HEK293 (cell line): ENCODE measurements at regions not wholly inside any gene's neighbourhood (a gene's known extent, or its start where the extent isn't known, plus 50 kb on each side); places are given as distances from the start of the nearest gene placed in this dataset.

ENCODE experiments used
- CTCF ChIA-PET: fragments of 350-600 bp; formaldehyde crosslinking; extraction: SDS; loops from one replicate; lab custom pipeline; 2021; ENCODE audit warnings: antibody characterized with exemption; lab: Yijun Ruan, JAX
- POLR2A ChIA-PET: fragments of 300-600 bp; formaldehyde crosslinking; extraction: SDS; loops from one replicate; lab custom pipeline; 2020; ENCODE audit warnings: antibody characterized with exemption, inconsistent platforms; lab: Yijun Ruan, JAX
- H3K27ac ChIP-seq: fragments of 200-500 bp; sonication (Bioruptor generic); 2 replicates; pipeline ENCODE4 v1.5.1; 2014; ENCODE audit warnings: low read depth, low read length, control low read depth, inconsistent platforms; ENCODE audit errors: extremely low read depth
- H3K36me3 ChIP-seq, 2 experiments: fragments of 200-500 bp in 1 of 2; sonication (Bioruptor generic) in 1 of 2; 1 replicate in 1 of 2; 2 replicates in 1 of 2; pipeline ENCODE4 v1.5.1; 2014 to 2017; ENCODE audit warnings: inconsistent platforms in 2 of 2, low read length in 2 of 2; ENCODE audit not compliant: control insufficient read depth in 2 of 2, insufficient read depth in 1 of 2
- H3K4me1 ChIP-seq: fragments of 200-500 bp; sonication (Bioruptor generic); 2 replicates; pipeline ENCODE4 v1.5.1; 2014; ENCODE audit warnings: mild to moderate bottlenecking, low read length, inconsistent platforms; ENCODE audit not compliant: control insufficient read depth, insufficient read depth
- H3K4me3 ChIP-seq: 2 replicates; pipeline ENCODE4 v1.5.1; 2011; ENCODE audit warnings: low read depth, mild to moderate bottlenecking, control low read depth, low read length, moderate library complexity
- H3K9me3 ChIP-seq: fragments of 200-500 bp; sonication (Bioruptor generic); 2 replicates; pipeline ENCODE4 v1.5.1; 2014; ENCODE audit warnings: low read depth, low read length, inconsistent platforms; ENCODE audit not compliant: control insufficient read depth, insufficient read depth
- HOXA7 ChIP-seq: sonication (generic); formaldehyde crosslinking; IDR thresholded peaks from 2 replicates; pipeline ENCODE4 v1.8.1; 2022; ENCODE audit warnings: missing genetic modification reagents, borderline replicate concordance
- MZF1 ChIP-seq: fragments of 450-650 bp; formaldehyde crosslinking; IDR thresholded peaks from 2 replicates; pipeline ENCODE4 v1.5.1; 2017; ENCODE audit warnings: missing biosample characterization, missing genetic modification characterization, borderline replicate concordance
- SCRT1 ChIP-seq: fragments of 450-650 bp; formaldehyde crosslinking; IDR thresholded peaks from 2 replicates; pipeline ENCODE4 v1.5.1; 2016; ENCODE audit warnings: missing biosample characterization, missing genetic modification characterization, borderline replicate concordance
- SP7 ChIP-seq: fragments of 450-650 bp; formaldehyde crosslinking; IDR thresholded peaks from 2 replicates; pipeline ENCODE4 v1.5.1; 2016; ENCODE audit warnings: missing biosample characterization, missing genetic modification characterization
- TCF7L2 ChIP-seq: IDR thresholded peaks from 2 replicates; pipeline ENCODE4 v1.6.1; 2011; ENCODE audit warnings: low read depth, mild to moderate bottlenecking, inconsistent platforms, low read length, moderate library complexity, borderline replicate concordance
- YY1 ChIP-seq: fragments of 450-650 bp; formaldehyde crosslinking; IDR thresholded peaks from 2 replicates; pipeline ENCODE4 v1.5.1; 2018; ENCODE audit warnings: missing biosample characterization, missing genetic modification characterization
- YY2 ChIP-seq: fragments of 450-650 bp; formaldehyde crosslinking; IDR thresholded peaks from 2 replicates; pipeline ENCODE4 v1.5.1; 2016; ENCODE audit warnings: missing biosample characterization, missing genetic modification characterization
- ZBTB48 ChIP-seq: fragments of 450-650 bp; formaldehyde crosslinking; IDR thresholded peaks from 2 replicates; pipeline ENCODE4 v1.5.1; 2016; ENCODE audit warnings: missing biosample characterization, missing genetic modification characterization
- ZFP3 ChIP-seq: fragments of 450-650 bp; formaldehyde crosslinking; IDR thresholded peaks from 2 replicates; pipeline ENCODE4 v1.5.1; 2016; ENCODE audit warnings: low read depth, missing biosample characterization, missing genetic modification characterization
- ZNF157 ChIP-seq: fragments of 450-650 bp; formaldehyde crosslinking; IDR thresholded peaks from 2 replicates; pipeline ENCODE4 v1.5.1; 2016; ENCODE audit warnings: missing biosample characterization, missing genetic modification characterization
- ZNF174 ChIP-seq: fragments of 450-650 bp; formaldehyde crosslinking; IDR thresholded peaks from 2 replicates; pipeline ENCODE4 v1.5.0; 2017; ENCODE audit warnings: missing biosample characterization, mild to moderate bottlenecking, missing genetic modification characterization
- ZNF23 ChIP-seq: fragments of 450-650 bp; formaldehyde crosslinking; IDR thresholded peaks from 2 replicates; pipeline ENCODE4 v1.5.1; 2016; ENCODE audit warnings: missing biosample characterization, missing genetic modification characterization, borderline replicate concordance
- ZNF324 ChIP-seq: fragments of 450-650 bp; formaldehyde crosslinking; IDR thresholded peaks from 2 replicates; pipeline ENCODE4 v1.5.1; 2016; ENCODE audit warnings: missing biosample characterization, missing genetic modification characterization
- ZNF391 ChIP-seq: fragments of 450-650 bp; formaldehyde crosslinking; IDR thresholded peaks from 2 replicates; pipeline ENCODE4 v1.5.1; 2016; ENCODE audit warnings: low read depth, missing biosample characterization, missing genetic modification characterization, borderline replicate concordance
- ZNF501 ChIP-seq: fragments of 450-650 bp; formaldehyde crosslinking; IDR thresholded peaks from 2 replicates; pipeline ENCODE4 v1.5.1; 2016; ENCODE audit warnings: missing biosample characterization, missing genetic modification characterization
- ZNF544 ChIP-seq: fragments of 450-650 bp; formaldehyde crosslinking; IDR thresholded peaks from 2 replicates; pipeline ENCODE4 v1.5.0; 2017; ENCODE audit warnings: missing biosample characterization, missing genetic modification characterization
- ZNF571 ChIP-seq: fragments of 450-650 bp; formaldehyde crosslinking; IDR thresholded peaks from 2 replicates; pipeline ENCODE4 v1.5.0; 2017; ENCODE audit warnings: missing biosample characterization, missing genetic modification characterization
- ZNF629 ChIP-seq: fragments of 450-650 bp; formaldehyde crosslinking; IDR thresholded peaks from 2 replicates; pipeline ENCODE4 v1.5.1; 2017; ENCODE audit warnings: missing biosample characterization, missing genetic modification characterization
- ZNF660 ChIP-seq: fragments of 450-650 bp; IDR thresholded peaks from 2 replicates; pipeline ENCODE4 v1.5.1; 2018; ENCODE audit warnings: missing biosample characterization, mild to moderate bottlenecking, missing genetic modification characterization
- ZNF791 ChIP-seq: fragments of 450-650 bp; formaldehyde crosslinking; IDR thresholded peaks from 2 replicates; pipeline ENCODE4 v1.5.1; 2016; ENCODE audit warnings: missing biosample characterization, missing genetic modification characterization
- ZSCAN23 ChIP-seq: fragments of 450-650 bp; formaldehyde crosslinking; IDR thresholded peaks from 2 replicates; pipeline ENCODE4 v1.5.1; 2016; ENCODE audit warnings: missing biosample characterization, missing genetic modification characterization
- ZXDB ChIP-seq: fragments of 450-650 bp; formaldehyde crosslinking; IDR thresholded peaks from 2 replicates; pipeline ENCODE4 v1.5.1; 2016; ENCODE audit warnings: missing biosample characterization, missing genetic modification characterization
- TF ChIP-seq, protein P1 (sequence below): fragments of 450-650 bp; formaldehyde crosslinking; IDR thresholded peaks from 2 replicates; pipeline ENCODE4 v1.5.1; 2016; ENCODE audit warnings: missing biosample characterization, missing genetic modification characterization, borderline replicate concordance
- TF ChIP-seq, protein P2 (sequence below): fragments of 450-650 bp; formaldehyde crosslinking; IDR thresholded peaks from 2 replicates; pipeline ENCODE4 v1.5.1; 2016; ENCODE audit warnings: missing biosample characterization, missing genetic modification characterization, borderline replicate concordance
- TF ChIP-seq, protein P3 (sequence below): fragments of 450-650 bp; formaldehyde crosslinking; conservative IDR thresholded peaks from 2 replicates; pipeline ENCODE4 v1.5.1; 2016; ENCODE audit warnings: low read depth, missing biosample characterization, missing genetic modification characterization
- TF ChIP-seq, protein P4 (sequence below): fragments of 450-650 bp; formaldehyde crosslinking; IDR thresholded peaks from 2 replicates; pipeline ENCODE4 v1.5.1; 2016; ENCODE audit warnings: missing biosample characterization, missing genetic modification characterization
- TF ChIP-seq, protein P5 (sequence below): fragments of 450-650 bp; formaldehyde crosslinking; IDR thresholded peaks from 2 replicates; pipeline ENCODE4 v1.5.1; 2017; ENCODE audit warnings: missing biosample characterization, missing genetic modification characterization

GRCh38 chr5:85648495-85648894, 969.2 kb upstream of the COX7C start:
- H3K9me3 ChIP-seq, result no peaks in the 10 kb centered on the region
- CTCF ChIA-PET, result no interaction called here

DNA sequence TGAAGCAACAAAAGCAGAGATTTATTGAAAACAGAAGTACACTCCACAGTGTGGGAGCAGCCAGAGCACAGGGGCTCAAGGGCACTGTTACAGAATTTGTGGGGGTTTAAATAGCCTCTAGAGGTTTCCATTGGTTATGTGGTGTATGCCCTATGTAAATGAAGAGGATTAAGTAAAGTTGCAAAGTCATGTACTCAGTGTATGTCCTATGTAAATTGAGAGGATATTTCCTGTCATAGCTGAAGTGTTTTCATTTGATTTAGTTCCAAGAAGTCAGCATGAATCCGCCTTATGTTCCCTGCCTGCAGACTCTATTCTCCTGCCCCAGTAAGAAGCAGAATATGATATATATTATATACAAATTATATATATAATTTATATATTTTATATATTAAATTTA, 966.0 kb upstream of the COX7C start:
- CTCF ChIA-PET, result no interaction called here
- Histone ChIP-seq H3K27ac (no peak overlapping the region), H3K36me3 (no peaks in the 10 kb centered on the region), H3K9me3 (no peaks in the 10 kb centered on the region), H3K4me1 (no peaks in the 10 kb centered on the region), H3K4me3 (no peak overlapping the region)
- POLR2A ChIA-PET, result no interaction called here
- TF ChIP-seq ZNF660 (no peak), YY2 (tag by site-specific recombination) (no peak), ZFP3 (tag by site-specific recombination) (no peak), ZNF791 (tag by site-specific recombination) (no peak), SCRT1 (tag by site-specific recombination) (no peak), ZNF571 (tag by site-specific recombination) (no peak)
- TF ChIP-seq, protein P1, sequence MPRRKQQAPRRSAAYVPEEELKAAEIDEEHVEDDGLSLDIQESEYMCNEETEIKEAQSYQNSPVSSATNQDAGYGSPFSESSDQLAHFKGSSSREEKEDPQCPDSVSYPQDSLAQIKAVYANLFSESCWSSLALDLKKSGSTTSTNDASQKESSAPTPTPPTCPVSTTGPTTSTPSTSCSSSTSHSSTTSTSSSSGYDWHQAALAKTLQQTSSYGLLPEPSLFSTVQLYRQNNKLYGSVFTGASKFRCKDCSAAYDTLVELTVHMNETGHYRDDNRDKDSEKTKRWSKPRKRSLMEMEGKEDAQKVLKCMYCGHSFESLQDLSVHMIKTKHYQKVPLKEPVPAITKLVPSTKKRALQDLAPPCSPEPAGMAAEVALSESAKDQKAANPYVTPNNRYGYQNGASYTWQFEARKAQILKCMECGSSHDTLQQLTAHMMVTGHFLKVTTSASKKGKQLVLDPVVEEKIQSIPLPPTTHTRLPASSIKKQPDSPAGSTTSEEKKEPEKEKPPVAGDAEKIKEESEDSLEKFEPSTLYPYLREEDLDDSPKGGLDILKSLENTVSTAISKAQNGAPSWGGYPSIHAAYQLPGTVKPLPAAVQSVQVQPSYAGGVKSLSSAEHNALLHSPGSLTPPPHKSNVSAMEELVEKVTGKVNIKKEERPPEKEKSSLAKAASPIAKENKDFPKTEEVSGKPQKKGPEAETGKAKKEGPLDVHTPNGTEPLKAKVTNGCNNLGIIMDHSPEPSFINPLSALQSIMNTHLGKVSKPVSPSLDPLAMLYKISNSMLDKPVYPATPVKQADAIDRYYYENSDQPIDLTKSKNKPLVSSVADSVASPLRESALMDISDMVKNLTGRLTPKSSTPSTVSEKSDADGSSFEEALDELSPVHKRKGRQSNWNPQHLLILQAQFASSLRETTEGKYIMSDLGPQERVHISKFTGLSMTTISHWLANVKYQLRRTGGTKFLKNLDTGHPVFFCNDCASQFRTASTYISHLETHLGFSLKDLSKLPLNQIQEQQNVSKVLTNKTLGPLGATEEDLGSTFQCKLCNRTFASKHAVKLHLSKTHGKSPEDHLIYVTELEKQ (tag by site-specific recombination), result no peak
- TF ChIP-seq, protein P2, sequence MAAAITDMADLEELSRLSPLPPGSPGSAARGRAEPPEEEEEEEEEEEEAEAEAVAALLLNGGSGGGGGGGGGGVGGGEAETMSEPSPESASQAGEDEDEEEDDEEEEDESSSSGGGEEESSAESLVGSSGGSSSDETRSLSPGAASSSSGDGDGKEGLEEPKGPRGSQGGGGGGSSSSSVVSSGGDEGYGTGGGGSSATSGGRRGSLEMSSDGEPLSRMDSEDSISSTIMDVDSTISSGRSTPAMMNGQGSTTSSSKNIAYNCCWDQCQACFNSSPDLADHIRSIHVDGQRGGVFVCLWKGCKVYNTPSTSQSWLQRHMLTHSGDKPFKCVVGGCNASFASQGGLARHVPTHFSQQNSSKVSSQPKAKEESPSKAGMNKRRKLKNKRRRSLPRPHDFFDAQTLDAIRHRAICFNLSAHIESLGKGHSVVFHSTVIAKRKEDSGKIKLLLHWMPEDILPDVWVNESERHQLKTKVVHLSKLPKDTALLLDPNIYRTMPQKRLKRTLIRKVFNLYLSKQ, result no peak

More at GRCh38 chr5:85648495-85648894, 969.2 kb upstream of the COX7C start:
- Histone ChIP-seq H3K27ac (no peak overlapping the region), H3K4me3 (no peak overlapping the region), H3K36me3 (no peaks in the 10 kb centered on the region), H3K4me1 (no peaks in the 10 kb centered on the region)
- POLR2A ChIA-PET, result no interaction called here
- TF ChIP-seq YY1 (tag by site-specific recombination), result no peak
- TF ChIP-seq ZNF157 (tag by site-specific recombination), result no peak
- TF ChIP-seq, protein P3, sequence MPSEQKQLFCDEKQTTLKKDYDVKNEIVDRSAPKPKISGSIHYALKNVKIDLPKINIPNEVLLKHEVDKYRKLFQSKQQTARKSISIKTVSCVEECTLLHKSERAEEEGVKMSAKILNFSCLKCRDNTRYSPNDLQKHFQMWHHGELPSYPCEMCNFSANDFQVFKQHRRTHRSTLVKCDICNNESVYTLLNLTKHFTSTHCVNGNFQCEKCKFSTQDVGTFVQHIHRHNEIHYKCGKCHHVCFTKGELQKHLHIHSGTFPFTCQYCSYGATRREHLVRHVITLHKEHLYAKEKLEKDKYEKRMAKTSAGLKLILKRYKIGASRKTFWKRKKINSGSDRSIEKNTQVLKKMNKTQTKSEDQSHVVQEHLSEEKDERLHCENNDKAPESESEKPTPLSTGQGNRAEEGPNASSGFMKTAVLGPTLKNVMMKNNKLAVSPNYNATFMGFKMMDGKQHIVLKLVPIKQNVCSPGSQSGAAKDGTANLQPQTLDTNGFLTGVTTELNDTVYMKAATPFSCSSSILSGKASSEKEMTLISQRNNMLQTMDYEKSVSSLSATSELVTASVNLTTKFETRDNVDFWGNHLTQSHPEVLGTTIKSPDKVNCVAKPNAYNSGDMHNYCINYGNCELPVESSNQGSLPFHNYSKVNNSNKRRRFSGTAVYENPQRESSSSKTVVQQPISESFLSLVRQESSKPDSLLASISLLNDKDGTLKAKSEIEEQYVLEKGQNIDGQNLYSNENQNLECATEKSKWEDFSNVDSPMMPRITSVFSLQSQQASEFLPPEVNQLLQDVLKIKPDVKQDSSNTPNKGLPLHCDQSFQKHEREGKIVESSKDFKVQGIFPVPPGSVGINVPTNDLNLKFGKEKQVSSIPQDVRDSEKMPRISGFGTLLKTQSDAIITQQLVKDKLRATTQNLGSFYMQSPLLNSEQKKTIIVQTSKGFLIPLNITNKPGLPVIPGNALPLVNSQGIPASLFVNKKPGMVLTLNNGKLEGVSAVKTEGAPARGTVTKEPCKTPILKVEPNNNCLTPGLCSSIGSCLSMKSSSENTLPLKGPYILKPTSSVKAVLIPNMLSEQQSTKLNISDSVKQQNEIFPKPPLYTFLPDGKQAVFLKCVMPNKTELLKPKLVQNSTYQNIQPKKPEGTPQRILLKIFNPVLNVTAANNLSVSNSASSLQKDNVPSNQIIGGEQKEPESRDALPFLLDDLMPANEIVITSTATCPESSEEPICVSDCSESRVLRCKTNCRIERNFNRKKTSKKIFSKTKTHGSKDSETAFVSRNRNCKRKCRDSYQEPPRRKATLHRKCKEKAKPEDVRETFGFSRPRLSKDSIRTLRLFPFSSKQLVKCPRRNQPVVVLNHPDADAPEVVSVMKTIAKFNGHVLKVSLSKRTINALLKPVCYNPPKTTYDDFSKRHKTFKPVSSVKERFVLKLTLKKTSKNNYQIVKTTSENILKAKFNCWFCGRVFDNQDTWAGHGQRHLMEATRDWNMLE (tag by site-specific recombination), result no peak
- TF ChIP-seq ZNF23, result no peak
- TF ChIP-seq, protein P4, sequence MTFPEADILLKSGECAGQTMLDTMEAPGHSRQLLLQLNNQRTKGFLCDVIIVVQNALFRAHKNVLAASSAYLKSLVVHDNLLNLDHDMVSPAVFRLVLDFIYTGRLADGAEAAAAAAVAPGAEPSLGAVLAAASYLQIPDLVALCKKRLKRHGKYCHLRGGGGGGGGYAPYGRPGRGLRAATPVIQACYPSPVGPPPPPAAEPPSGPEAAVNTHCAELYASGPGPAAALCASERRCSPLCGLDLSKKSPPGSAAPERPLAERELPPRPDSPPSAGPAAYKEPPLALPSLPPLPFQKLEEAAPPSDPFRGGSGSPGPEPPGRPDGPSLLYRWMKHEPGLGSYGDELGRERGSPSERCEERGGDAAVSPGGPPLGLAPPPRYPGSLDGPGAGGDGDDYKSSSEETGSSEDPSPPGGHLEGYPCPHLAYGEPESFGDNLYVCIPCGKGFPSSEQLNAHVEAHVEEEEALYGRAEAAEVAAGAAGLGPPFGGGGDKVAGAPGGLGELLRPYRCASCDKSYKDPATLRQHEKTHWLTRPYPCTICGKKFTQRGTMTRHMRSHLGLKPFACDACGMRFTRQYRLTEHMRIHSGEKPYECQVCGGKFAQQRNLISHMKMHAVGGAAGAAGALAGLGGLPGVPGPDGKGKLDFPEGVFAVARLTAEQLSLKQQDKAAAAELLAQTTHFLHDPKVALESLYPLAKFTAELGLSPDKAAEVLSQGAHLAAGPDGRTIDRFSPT, result no peak
- TF ChIP-seq ZNF174 (tag by site-specific recombination), result no peak
- TF ChIP-seq ZNF324 (tag by site-specific recombination), result no peak
- TF ChIP-seq SP7 (tag by site-specific recombination), result no peak
- no peak for TF ChIP-seq ZNF391 (tag by site-specific recombination)
- TF ChIP-seq ZBTB48 (tag by site-specific recombination), result no peak
- TF ChIP-seq ZNF544, result no peak
- no peak for TF ChIP-seq HOXA7 (CRISPR knock-in tag)
- TF ChIP-seq ZNF629 (tag by site-specific recombination), result no peak
- TF ChIP-seq ZSCAN23 (tag by site-specific recombination), result no peak
- TF ChIP-seq, protein P5, sequence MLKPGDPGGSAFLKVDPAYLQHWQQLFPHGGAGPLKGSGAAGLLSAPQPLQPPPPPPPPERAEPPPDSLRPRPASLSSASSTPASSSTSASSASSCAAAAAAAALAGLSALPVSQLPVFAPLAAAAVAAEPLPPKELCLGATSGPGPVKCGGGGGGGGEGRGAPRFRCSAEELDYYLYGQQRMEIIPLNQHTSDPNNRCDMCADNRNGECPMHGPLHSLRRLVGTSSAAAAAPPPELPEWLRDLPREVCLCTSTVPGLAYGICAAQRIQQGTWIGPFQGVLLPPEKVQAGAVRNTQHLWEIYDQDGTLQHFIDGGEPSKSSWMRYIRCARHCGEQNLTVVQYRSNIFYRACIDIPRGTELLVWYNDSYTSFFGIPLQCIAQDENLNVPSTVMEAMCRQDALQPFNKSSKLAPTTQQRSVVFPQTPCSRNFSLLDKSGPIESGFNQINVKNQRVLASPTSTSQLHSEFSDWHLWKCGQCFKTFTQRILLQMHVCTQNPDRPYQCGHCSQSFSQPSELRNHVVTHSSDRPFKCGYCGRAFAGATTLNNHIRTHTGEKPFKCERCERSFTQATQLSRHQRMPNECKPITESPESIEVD, result no peak
- TF ChIP-seq ZNF501, result no peak
- TF ChIP-seq ZXDB (tag by site-specific recombination), result no peak
- no peak for TF ChIP-seq TCF7L2
- TF ChIP-seq MZF1 (tag by site-specific recombination), result no peak
